K562 (cell line): ENCODE measurements at regions not wholly inside any gene's neighbourhood (a gene's known extent, or its start where the extent isn't known, plus 50 kb on each side); places are given as distances from the start of the nearest gene placed in this dataset.

Source experiments
- EGR1 ChIP-seq: fragments of 450-650 bp; conservative IDR thresholded peaks from 2 replicates; pipeline ENCODE4 v1.6.1; 2017; ENCODE audit warnings: mild to moderate bottlenecking
- ETV6 ChIP-seq, 3 experiments: fragments of 150-350 bp in 1 of 3; sonication (generic) in 1 of 3; formaldehyde crosslinking in 1 of 3; IDR thresholded peaks; 2 replicates each; pipeline versions ENCODE4 v1.6.1 to v1.8.0; 2014 to 2022; ENCODE audit warnings: borderline replicate concordance in 2 of 3, low read depth in 2 of 3, antibody characterized with exemption in 1 of 3, low read length in 1 of 3, mild to moderate bottlenecking in 1 of 3, missing genetic modification reagents in 1 of 3
- JUN ChIP-seq, 2 experiments: sonication (generic) in 1 of 2; formaldehyde crosslinking in 1 of 2; IDR thresholded peaks; 2 replicates each; pipeline versions ENCODE4 v1.6.1 to v1.8.0; 2012 to 2022; ENCODE audit warnings: borderline replicate concordance in 2 of 2, mild to moderate bottlenecking in 2 of 2, improper control_type of control experiment in 1 of 2, low read depth in 1 of 2, low read length in 1 of 2, missing genetic modification reagents in 1 of 2
- LARP7 ChIP-seq: fragments of 450-650 bp; IDR thresholded peaks from 2 replicates; pipeline ENCODE4 v1.6.1; 2016
- MAFK ChIP-seq: IDR thresholded peaks from 2 replicates; pipeline ENCODE4 v1.6.1; 2011; ENCODE audit warnings: low read length, improper control_type of control experiment
- MAZ ChIP-seq, 2 experiments: fragments of 450-650 bp in 1 of 2; sonication (generic) in 1 of 2; formaldehyde crosslinking; IDR thresholded peaks in 1 of 2; conservative IDR thresholded peaks in 1 of 2; 2 replicates each; pipeline versions ENCODE4 v1.4.0 to v1.5.0; 2020; ENCODE audit warnings: mild to moderate bottlenecking in 1 of 2, missing genetic modification reagents in 1 of 2
- RAD21 ChIP-seq, 2 experiments: fragments of 250-450 bp in 1 of 2; fragments of 450-650 bp in 1 of 2; sonication (Bioruptor Pico) in 1 of 2; formaldehyde crosslinking in 1 of 2; IDR thresholded peaks in 1 of 2; conservative IDR thresholded peaks in 1 of 2; 2 replicates each; pipeline versions ENCODE4 v1.4.0 to v1.8.0; 2020 to 2022; ENCODE audit warnings: mild to moderate bottlenecking in 2 of 2, moderate library complexity in 1 of 2
- RBM14 ChIP-seq: fragments of 200-400 bp; formaldehyde crosslinking; IDR thresholded peaks from 2 replicates; pipeline ENCODE4 v1.6.1; 2018; ENCODE audit warnings: low read depth, mild to moderate bottlenecking, low read length, moderate library complexity, borderline replicate concordance; ENCODE audit not compliant: insufficient read depth
- RCOR1 ChIP-seq, 2 experiments: IDR thresholded peaks; 2 replicates each; pipeline ENCODE4 v1.6.1; 2012; ENCODE audit warnings: low read depth in 2 of 2, low read length in 2 of 2, borderline replicate concordance in 1 of 2, improper control_type of control experiment in 1 of 2
- STAG1 ChIP-seq: sonication (generic); formaldehyde crosslinking; IDR thresholded peaks from 2 replicates; pipeline ENCODE4 v1.5.0; 2020; ENCODE audit warnings: missing genetic modification reagents, borderline replicate concordance
- TBP ChIP-seq: optimal IDR thresholded peaks from 2 replicates; pipeline ENCODE3; 2011; ENCODE audit warnings: low read depth, low read length, improper control_type of control experiment
- THRAP3 ChIP-seq: fragments of 450-650 bp; IDR thresholded peaks from 2 replicates; pipeline ENCODE4 v1.6.1; 2016; ENCODE audit warnings: mild to moderate bottlenecking, inconsistent platforms, borderline replicate concordance
- XRCC3 ChIP-seq: fragments of 450-650 bp; IDR thresholded peaks from 2 replicates; pipeline ENCODE4 v1.6.1; 2017; ENCODE audit warnings: mild to moderate bottlenecking, moderate library complexity
- ZNF644 ChIP-seq: fragments of 200-800 bp; sonication (Bioruptor generic); IDR thresholded peaks from 2 replicates; pipeline ENCODE4 v1.6.1; 2016; ENCODE audit warnings: low read depth, missing genetic modification characterization, missing compliant biosample characterization
- ZNF785 ChIP-seq: fragments of 250-450 bp; sonication (Bioruptor Pico); IDR thresholded peaks from 2 replicates; pipeline ENCODE4 v1.4.0; 2020; ENCODE audit warnings: mild to moderate bottlenecking
- TF ChIP-seq, protein P1 (sequence below): sonication (generic); IDR thresholded peaks from 2 replicates; pipeline ENCODE4 v1.6.1; 2016
- TF ChIP-seq, protein P2 (sequence below): sonication (generic); formaldehyde crosslinking; IDR thresholded peaks from 2 replicates; pipeline ENCODE4 v1.8.0; 2022; ENCODE audit warnings: mild to moderate bottlenecking, low read depth, missing genetic modification reagents
- TF ChIP-seq, protein P3 (sequence below): fragments of 450-650 bp; IDR thresholded peaks from 2 replicates; pipeline ENCODE4 v1.6.1; 2016; ENCODE audit warnings: borderline replicate concordance
- TF ChIP-seq, protein P4 (sequence below): fragments of 450-650 bp; IDR thresholded peaks from 2 replicates; pipeline ENCODE4 v1.6.1; 2017; ENCODE audit warnings: antibody characterized with exemption, mild to moderate bottlenecking

DNA sequence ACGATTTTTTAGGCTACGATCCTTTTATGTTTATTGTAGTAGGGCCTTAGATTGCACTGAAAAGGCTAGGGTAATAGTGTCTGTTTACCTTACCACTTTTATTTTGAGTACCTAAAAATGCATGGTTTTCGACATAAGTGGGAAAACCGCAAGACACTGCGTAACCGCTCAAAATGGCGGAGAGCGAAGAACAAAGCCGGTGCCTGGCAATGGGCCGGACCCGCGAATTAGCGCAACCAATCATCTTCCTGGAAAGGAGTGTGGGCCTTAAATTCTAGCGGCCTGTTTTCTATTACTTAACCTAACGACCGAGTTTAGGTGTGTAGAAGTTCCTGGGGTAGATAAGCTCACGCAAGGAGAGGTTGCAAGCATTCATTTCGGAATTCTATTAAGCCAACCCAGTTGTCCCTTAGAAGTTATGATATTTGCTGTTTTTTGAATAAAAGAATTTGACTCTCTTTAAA is 118.0 kb downstream of the HFE start (continued):
- TF ChIP-seq MAZ (CRISPR knock-in tag; conservative IDR thresholded peaks at IDR 0.05 in 1 of 2, IDR thresholded peaks at IDR 0.05 in 1 of 2) (peak in 1 of 2 experiments; percentile 50; a peak in 2 of 4 replicates), ETV6 (IDR thresholded peaks at IDR 0.05; ENCODE audit: borderline replicate concordance in 1 of 2, low read depth in 2 of 2, low read length in 1 of 2) (no peak), ETV6 (CRISPR knock-in tag; IDR thresholded peaks at IDR 0.05; ENCODE audit: borderline replicate concordance) (no peak), TBP (no peak), MAFK (no peak), THRAP3 (no peak), RAD21 (CRISPR knock-in tag; conservative IDR thresholded peaks at IDR 0.05 in 1 of 2, IDR thresholded peaks at IDR 0.05 in 1 of 2) (no peak), EGR1 (no peak), RBM14 (no peak), LARP7 (peak; percentile 54; the same call in 1 of the 2 replicates), ZNF644 (tag) (no peak), STAG1 (CRISPR knock-in tag) (no peak), JUN (IDR thresholded peaks at IDR 0.05; ENCODE audit: borderline replicate concordance, low read depth, low read length) (no peak), JUN (CRISPR knock-in tag; IDR thresholded peaks at IDR 0.05; ENCODE audit: borderline replicate concordance) (no peak), RCOR1 (IDR thresholded peaks at IDR 0.05; ENCODE audit: borderline replicate concordance in 1 of 2, low read depth in 2 of 2, low read length in 2 of 2) (peak in 1 of 2 experiments; percentile 20; a peak in 1 of 4 replicates), ZNF785 (no peak), XRCC3 (no peak)
- TF ChIP-seq, protein P1, sequence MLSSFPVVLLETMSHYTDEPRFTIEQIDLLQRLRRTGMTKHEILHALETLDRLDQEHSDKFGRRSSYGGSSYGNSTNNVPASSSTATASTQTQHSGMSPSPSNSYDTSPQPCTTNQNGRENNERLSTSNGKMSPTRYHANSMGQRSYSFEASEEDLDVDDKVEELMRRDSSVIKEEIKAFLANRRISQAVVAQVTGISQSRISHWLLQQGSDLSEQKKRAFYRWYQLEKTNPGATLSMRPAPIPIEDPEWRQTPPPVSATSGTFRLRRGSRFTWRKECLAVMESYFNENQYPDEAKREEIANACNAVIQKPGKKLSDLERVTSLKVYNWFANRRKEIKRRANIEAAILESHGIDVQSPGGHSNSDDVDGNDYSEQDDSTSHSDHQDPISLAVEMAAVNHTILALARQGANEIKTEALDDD = no peak
- TF ChIP-seq, protein P2, sequence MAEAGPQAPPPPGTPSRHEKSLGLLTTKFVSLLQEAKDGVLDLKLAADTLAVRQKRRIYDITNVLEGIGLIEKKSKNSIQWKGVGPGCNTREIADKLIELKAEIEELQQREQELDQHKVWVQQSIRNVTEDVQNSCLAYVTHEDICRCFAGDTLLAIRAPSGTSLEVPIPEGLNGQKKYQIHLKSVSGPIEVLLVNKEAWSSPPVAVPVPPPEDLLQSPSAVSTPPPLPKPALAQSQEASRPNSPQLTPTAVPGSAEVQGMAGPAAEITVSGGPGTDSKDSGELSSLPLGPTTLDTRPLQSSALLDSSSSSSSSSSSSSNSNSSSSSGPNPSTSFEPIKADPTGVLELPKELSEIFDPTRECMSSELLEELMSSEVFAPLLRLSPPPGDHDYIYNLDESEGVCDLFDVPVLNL (CRISPR knock-in tag) = no peak
- TF ChIP-seq, protein P3, sequence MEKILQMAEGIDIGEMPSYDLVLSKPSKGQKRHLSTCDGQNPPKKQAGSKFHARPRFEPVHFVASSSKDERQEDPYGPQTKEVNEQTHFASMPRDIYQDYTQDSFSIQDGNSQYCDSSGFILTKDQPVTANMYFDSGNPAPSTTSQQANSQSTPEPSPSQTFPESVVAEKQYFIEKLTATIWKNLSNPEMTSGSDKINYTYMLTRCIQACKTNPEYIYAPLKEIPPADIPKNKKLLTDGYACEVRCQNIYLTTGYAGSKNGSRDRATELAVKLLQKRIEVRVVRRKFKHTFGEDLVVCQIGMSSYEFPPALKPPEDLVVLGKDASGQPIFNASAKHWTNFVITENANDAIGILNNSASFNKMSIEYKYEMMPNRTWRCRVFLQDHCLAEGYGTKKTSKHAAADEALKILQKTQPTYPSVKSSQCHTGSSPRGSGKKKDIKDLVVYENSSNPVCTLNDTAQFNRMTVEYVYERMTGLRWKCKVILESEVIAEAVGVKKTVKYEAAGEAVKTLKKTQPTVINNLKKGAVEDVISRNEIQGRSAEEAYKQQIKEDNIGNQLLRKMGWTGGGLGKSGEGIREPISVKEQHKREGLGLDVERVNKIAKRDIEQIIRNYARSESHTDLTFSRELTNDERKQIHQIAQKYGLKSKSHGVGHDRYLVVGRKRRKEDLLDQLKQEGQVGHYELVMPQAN = no peak
- TF ChIP-seq, protein P4, sequence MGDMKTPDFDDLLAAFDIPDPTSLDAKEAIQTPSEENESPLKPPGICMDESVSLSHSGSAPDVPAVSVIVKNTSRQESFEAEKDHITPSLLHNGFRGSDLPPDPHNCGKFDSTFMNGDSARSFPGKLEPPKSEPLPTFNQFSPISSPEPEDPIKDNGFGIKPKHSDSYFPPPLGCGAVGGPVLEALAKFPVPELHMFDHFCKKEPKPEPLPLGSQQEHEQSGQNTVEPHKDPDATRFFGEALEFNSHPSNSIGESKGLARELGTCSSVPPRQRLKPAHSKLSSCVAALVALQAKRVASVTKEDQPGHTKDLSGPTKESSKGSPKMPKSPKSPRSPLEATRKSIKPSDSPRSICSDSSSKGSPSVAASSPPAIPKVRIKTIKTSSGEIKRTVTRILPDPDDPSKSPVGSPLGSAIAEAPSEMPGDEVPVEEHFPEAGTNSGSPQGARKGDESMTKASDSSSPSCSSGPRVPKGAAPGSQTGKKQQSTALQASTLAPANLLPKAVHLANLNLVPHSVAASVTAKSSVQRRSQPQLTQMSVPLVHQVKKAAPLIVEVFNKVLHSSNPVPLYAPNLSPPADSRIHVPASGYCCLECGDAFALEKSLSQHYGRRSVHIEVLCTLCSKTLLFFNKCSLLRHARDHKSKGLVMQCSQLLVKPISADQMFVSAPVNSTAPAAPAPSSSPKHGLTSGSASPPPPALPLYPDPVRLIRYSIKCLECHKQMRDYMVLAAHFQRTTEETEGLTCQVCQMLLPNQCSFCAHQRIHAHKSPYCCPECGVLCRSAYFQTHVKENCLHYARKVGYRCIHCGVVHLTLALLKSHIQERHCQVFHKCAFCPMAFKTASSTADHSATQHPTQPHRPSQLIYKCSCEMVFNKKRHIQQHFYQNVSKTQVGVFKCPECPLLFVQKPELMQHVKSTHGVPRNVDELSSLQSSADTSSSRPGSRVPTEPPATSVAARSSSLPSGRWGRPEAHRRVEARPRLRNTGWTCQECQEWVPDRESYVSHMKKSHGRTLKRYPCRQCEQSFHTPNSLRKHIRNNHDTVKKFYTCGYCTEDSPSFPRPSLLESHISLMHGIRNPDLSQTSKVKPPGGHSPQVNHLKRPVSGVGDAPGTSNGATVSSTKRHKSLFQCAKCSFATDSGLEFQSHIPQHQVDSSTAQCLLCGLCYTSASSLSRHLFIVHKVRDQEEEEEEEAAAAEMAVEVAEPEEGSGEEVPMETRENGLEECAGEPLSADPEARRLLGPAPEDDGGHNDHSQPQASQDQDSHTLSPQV = no peak
